GM23248 (cell line): ENCODE measurements at regions not wholly inside any gene's neighbourhood (a gene's known extent, or its start where the extent isn't known, plus 50 kb on each side); places are given as distances from the start of the nearest gene placed in this dataset.

Source experiments
- DNase-seq: peaks from one replicate; pipeline ENCODE4 v3.0.0-alpha.2; 2015
- H2AFZ ChIP-seq: fragments of 200-600 bp; sonication (generic); 2 replicates; pipeline ENCODE4 v1.6.1; 2016; ENCODE audit warnings: antibody characterized with exemption
- H3F3A ChIP-seq: fragments of 200-600 bp; sonication (generic); 2 replicates; pipeline ENCODE4 v1.6.1; 2016; ENCODE audit warnings: mild to moderate bottlenecking, antibody characterized with exemption, mixed run types; ENCODE audit not compliant: insufficient read depth
- H3K27ac ChIP-seq: fragments of 200-600 bp; sonication (generic); 2 replicates; pipeline ENCODE4 v1.5.1; 2016; ENCODE audit warnings: mild to moderate bottlenecking
- H3K27me3 ChIP-seq: fragments of 200-600 bp; sonication (generic); replicated peaks from 2 replicates; pipeline ENCODE4 v1.6.1; 2016; ENCODE audit warnings: mild to moderate bottlenecking; ENCODE audit not compliant: insufficient read depth
- H3K36me3 ChIP-seq: fragments of 200-600 bp; sonication (generic); 2 replicates; pipeline ENCODE4 v1.6.1; 2016; ENCODE audit warnings: low read depth, mild to moderate bottlenecking
- H3K4me1 ChIP-seq: fragments of 200-600 bp; sonication (generic); 2 replicates; pipeline ENCODE4 v1.6.1; 2016; ENCODE audit warnings: mild to moderate bottlenecking; ENCODE audit not compliant: insufficient read depth
- H3K4me2 ChIP-seq: fragments of 200-600 bp; sonication (generic); one replicate; pipeline ENCODE4 v1.6.1; 2016; ENCODE audit warnings: mild to moderate bottlenecking; ENCODE audit not compliant: unreplicated experiment
- H3K4me3 ChIP-seq: fragments of 200-600 bp; sonication (generic); 2 replicates; pipeline ENCODE4 v1.5.1; 2016; ENCODE audit warnings: mild to moderate bottlenecking
- H3K79me2 ChIP-seq: fragments of 200-600 bp; sonication (generic); 2 replicates; pipeline ENCODE4 v1.6.1; 2016; ENCODE audit warnings: mild to moderate bottlenecking; ENCODE audit not compliant: insufficient read depth
- H3K9ac ChIP-seq: fragments of 200-600 bp; sonication (generic); 2 replicates; pipeline ENCODE4 v1.6.1; 2016; ENCODE audit warnings: mild to moderate bottlenecking
- H3K9me2 ChIP-seq: fragments of 200-600 bp; sonication (generic); 2 replicates; pipeline ENCODE4 v1.6.1; 2016; ENCODE audit warnings: mixed run types, mild to moderate bottlenecking, moderate library complexity; ENCODE audit not compliant: insufficient read depth
- H3K9me3 ChIP-seq: fragments of 200-600 bp; sonication (generic); one replicate; pipeline ENCODE4 v1.6.1; 2017; ENCODE audit warnings: low read depth
- H4K20me1 ChIP-seq: fragments of 200-600 bp; sonication (generic); 2 replicates; pipeline ENCODE4 v1.6.0; 2016; ENCODE audit not compliant: insufficient read depth
- EZH2 ChIP-seq: fragments of 200-600 bp; sonication (generic); IDR thresholded peaks from 2 replicates; pipeline ENCODE4 v1.6.1; 2018; ENCODE audit warnings: antibody characterized with exemption, mild to moderate bottlenecking; ENCODE audit not compliant: insufficient read depth, poor library complexity, severe bottlenecking
- EZH2phosphoT487 ChIP-seq: fragments of 200-600 bp; sonication (generic); IDR thresholded peaks from 2 replicates; pipeline ENCODE4 v1.6.1; 2018; ENCODE audit warnings: antibody characterized with exemption, moderate library complexity, mild to moderate bottlenecking, low read depth; ENCODE audit not compliant: insufficient read depth
- whole genome bisulfite sequencing, 2 experiments: methylation state at CpG; one replicate each; pipeline ENCODE4 v1.1.6; 2015 to 2017; ENCODE audit warnings: low lambda C conversion rate in 2 of 2, low coverage in 1 of 2; ENCODE audit errors: missing lambda C conversion rate in 2 of 2; 5-methylcytosine and 5-hydroxymethylcytosine counted together
- in situ Hi-C: fragments of 300-500 bp; cut with MboI; formaldehyde crosslinking; loops from 2 replicates; pipeline ENCODE4 v1.15.0; 2020

GRCh38 chr1:25135909-25136308, 96.4 kb downstream of the SYF2 start:
- no peaks in the 10 kb centered on the region for H3K36me3 ChIP-seq
- no peak overlapping the region for H3K27ac ChIP-seq
- H2AFZ ChIP-seq: no peak overlapping the region
- no peaks in the 10 kb centered on the region for H3K4me1 ChIP-seq
- H4K20me1 ChIP-seq: no peaks in the 10 kb centered on the region
- no peaks in the 10 kb centered on the region for H3K9me2 ChIP-seq
- TF ChIP-seq EZH2phosphoT487: no peak
- WGBS, 2 experiments: 54 to 68% methylated on average over 7 to 8 of the region's 8 CpGs
- H3K9me3 ChIP-seq: no peaks in the 10 kb centered on the region
- peaks cover 68% of the 10 kb centered on the region for H3K27me3 ChIP-seq
- no peak overlapping the region for H3K9ac ChIP-seq
- in situ Hi-C loops: no loop called here
- H3K79me2 ChIP-seq: no peaks in the 10 kb centered on the region
- DNase-seq: no peak
- no peak overlapping the region for H3K4me2 ChIP-seq
- no peaks in the 10 kb centered on the region for H3F3A ChIP-seq
- no peak overlapping the region for H3K4me3 ChIP-seq

DNA sequence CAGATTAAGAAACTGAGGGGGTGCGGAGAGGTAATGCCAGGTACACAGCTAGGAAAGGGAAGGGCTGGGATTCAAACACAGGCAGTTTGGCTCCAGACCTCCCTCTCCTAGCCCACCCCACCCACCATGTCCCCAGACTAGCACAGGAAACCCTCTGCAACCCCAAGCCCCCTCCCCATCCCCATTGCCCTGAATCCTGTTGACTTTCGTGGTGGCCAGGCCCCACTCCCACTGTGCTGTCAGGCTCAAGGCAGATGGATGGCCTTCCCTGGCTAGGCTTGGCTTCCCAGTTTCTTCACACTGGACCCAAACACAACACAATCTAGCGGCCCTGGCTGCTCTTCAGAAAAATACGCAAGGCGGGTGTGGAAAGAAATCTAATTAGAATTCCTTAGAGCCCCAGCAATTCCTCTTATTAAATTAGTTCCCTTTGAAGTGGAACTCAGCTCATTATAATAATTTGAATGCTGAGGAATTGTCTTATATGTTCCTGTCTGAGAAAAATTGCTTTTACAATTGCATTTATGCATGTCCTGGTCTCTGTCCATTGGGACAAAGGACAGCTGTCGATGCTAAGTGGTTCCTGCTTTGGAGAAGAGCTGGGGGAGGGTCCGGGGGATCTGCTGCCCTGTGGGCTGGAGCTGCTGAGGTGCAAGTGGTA, 97.4 kb downstream of the SYF2 start:
- in situ Hi-C loops: no loop called here
- Histone ChIP-seq H3K9me2 (no peaks in the 10 kb centered on the region), H3K36me3 (no peaks in the 10 kb centered on the region), H3F3A (no peaks in the 10 kb centered on the region), H3K79me2 (no peaks in the 10 kb centered on the region), H3K4me2 (no peak overlapping the region), H3K9me3 (no peaks in the 10 kb centered on the region), H4K20me1 (no peaks in the 10 kb centered on the region), H3K27ac (no peak overlapping the region), H3K27me3 (peaks cover 63% of the 10 kb centered on the region), H3K9ac (no peak overlapping the region), H2AFZ (no peak overlapping the region), H3K4me3 (no peak overlapping the region), H3K4me1 (no peaks in the 10 kb centered on the region)
- 58 to 67% methylated on average over 6 to 7 of the region's 7 CpGs for WGBS, 2 experiments
- DNase-seq: no peak
- TF ChIP-seq EZH2: no peak
- TF ChIP-seq EZH2phosphoT487: no peak

GRCh38 chr1:25134307-25134706, 98.0 kb downstream of the SYF2 start:
- no peaks in the 10 kb centered on the region for H3F3A ChIP-seq
- no peak overlapping the region for H3K27ac ChIP-seq
- no peaks in the 10 kb centered on the region for H4K20me1 ChIP-seq
- H2AFZ ChIP-seq: no peak overlapping the region
- H3K4me3 ChIP-seq: no peak overlapping the region
- no peaks in the 10 kb centered on the region for H3K9me2 ChIP-seq
- in situ Hi-C loops: no loop called here
- H3K27me3 ChIP-seq: peaks cover 57% of the 10 kb centered on the region
- 61% methylated on average over 4 of the region's 4 CpGs for WGBS, 2 experiments
- H3K4me2 ChIP-seq: no peak overlapping the region
- no peak for DNase-seq
- no peaks in the 10 kb centered on the region for H3K9me3 ChIP-seq
- no peak for TF ChIP-seq EZH2phosphoT487
- no peak for TF ChIP-seq EZH2
- no peak overlapping the region for H3K9ac ChIP-seq
- H3K36me3 ChIP-seq: no peaks in the 10 kb centered on the region
- H3K4me1 ChIP-seq: no peaks in the 10 kb centered on the region
- no peaks in the 10 kb centered on the region for H3K79me2 ChIP-seq

DNA sequence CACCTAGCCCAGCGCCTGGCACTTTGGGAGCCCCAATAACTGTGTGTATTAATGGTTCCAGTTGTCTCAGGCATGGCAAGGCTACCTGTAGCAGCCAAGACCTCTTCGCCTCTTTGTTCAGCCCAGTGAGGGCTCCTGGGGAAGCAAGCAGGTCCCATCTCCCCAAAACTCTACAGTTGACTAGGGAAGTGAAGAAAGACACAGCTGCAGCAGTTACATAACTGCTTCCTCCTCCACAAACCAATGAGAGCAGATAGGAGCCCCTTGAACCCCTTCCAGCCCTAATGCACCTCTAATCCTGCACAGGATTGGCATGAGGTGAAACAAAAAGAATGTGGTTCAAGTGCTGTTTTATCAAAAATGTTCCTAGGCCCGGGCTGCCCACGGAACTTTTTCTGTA, 100.5 kb downstream of the SYF2 start:
- Histone ChIP-seq H3K4me1 (no peaks in the 10 kb centered on the region), H3F3A (no peaks in the 10 kb centered on the region), H3K9me3 (no peaks in the 10 kb centered on the region), H3K27ac (no peak overlapping the region), H3K9me2 (no peaks in the 10 kb centered on the region), H3K79me2 (no peaks in the 10 kb centered on the region), H2AFZ (no peak overlapping the region), H3K4me3 (no peak overlapping the region), H3K36me3 (no peaks in the 10 kb centered on the region), H3K9ac (no peak overlapping the region), H4K20me1 (no peaks in the 10 kb centered on the region), H3K4me2 (no peak overlapping the region), H3K27me3 (peaks cover 32% of the 10 kb centered on the region)
- WGBS, 2 experiments: 39 to 51% methylated on average over 4 of the region's 4 CpGs
- in situ Hi-C loops: no loop called here
- DNase-seq: no peak
- TF ChIP-seq EZH2phosphoT487: no peak
- TF ChIP-seq EZH2: no peak

- Histone ChIP-seq H3K4me1 (no peaks in the 10 kb centered on the region), H3K79me2 (no peaks in the 10 kb centered on the region), H4K20me1 (no peaks in the 10 kb centered on the region), H3K27ac (no peak overlapping the region), H2AFZ (no peak overlapping the region), H3K4me3 (no peak overlapping the region), H3F3A (no peaks in the 10 kb centered on the region), H3K27me3 (peaks cover 38% of the 10 kb centered on the region), H3K4me2 (no peak overlapping the region), H3K9me3 (no peaks in the 10 kb centered on the region), H3K9ac (no peak overlapping the region), H3K9me2 (no peaks in the 10 kb centered on the region), H3K36me3 (no peaks in the 10 kb centered on the region)
- in situ Hi-C loops: no loop called here
- no peak for TF ChIP-seq EZH2phosphoT487
- TF ChIP-seq EZH2: no peak
- no peak for DNase-seq
- WGBS, 2 experiments: 44 to 57% methylated on average over 5 of the region's 5 CpGs
Measured at GRCh38 chr1:25130895-25131294, 101.4 kb downstream of the SYF2 start.
